ENCODE measurements at regions not wholly inside any gene's neighbourhood (a gene's known extent, or its start where the extent isn't known, plus 50 kb on each side); places are given as distances from the start of the nearest gene placed in this dataset.
"Not testable (repeated sequence)": the region's sequence is repeated elsewhere in the genome, so short reads cannot be mapped to it uniquely, and the experiment has no call there.

GRCh38 chr1:215287362-215287761, 204.8 kb downstream of the KCNK2 start:
- DNase-seq (ENCODE audit: low read depth) = peak; percentile 45
- no peak overlapping the region for H3K4me3 ChIP-seq (ENCODE audit: low read length)
- TF ChIP-seq, protein P1, sequence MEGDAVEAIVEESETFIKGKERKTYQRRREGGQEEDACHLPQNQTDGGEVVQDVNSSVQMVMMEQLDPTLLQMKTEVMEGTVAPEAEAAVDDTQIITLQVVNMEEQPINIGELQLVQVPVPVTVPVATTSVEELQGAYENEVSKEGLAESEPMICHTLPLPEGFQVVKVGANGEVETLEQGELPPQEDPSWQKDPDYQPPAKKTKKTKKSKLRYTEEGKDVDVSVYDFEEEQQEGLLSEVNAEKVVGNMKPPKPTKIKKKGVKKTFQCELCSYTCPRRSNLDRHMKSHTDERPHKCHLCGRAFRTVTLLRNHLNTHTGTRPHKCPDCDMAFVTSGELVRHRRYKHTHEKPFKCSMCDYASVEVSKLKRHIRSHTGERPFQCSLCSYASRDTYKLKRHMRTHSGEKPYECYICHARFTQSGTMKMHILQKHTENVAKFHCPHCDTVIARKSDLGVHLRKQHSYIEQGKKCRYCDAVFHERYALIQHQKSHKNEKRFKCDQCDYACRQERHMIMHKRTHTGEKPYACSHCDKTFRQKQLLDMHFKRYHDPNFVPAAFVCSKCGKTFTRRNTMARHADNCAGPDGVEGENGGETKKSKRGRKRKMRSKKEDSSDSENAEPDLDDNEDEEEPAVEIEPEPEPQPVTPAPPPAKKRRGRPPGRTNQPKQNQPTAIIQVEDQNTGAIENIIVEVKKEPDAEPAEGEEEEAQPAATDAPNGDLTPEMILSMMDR (conservative IDR thresholded peaks at IDR 0.05; ENCODE audit: low read length) = no peak

DNA sequence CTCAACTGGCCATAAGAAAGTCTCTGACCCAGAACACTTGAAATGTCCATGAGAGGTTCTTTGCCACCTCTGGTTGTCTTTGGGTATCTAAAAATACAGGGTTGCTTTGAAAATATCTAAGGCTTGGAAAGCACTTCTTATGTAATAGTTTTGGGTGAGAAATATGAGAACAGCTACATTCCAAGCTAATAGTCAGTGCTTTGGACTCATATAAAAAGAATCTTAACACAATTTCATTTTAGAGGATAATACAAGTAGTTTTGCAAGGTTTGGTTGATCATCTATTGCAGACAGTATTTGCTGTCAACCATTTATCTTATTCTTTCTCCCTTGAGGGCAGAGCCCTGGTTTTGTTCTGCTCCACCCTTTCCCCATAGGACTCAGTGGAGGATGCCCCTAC, 207.5 kb downstream of the KCNK2 start:
- DNase-seq (ENCODE audit: low read depth) = peak; percentile 76
- H3K4me3 ChIP-seq (ENCODE audit: low read length) = no peak overlapping the region
- TF ChIP-seq, protein P1 (conservative IDR thresholded peaks at IDR 0.05; ENCODE audit: low read length) = no peak

DNA sequence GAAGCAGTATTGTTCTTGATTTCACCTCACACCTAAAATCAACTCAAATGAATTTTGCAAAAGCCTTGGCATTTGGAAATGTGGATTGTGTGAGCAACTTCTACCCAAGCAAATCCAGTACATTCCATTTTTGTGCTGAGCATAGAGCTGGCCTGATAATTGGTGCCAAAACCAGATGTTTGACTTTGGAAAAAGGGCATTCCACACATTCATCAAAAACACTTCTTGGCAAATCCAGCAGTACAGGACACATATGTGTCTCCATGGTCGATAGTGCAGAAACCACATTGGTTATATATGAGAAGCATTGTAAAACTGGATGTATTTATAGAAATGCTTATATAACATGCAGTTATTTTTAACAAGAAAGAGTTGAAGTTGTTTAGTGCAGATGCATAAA, 210.4 kb downstream of the KCNK2 start:
- DNase-seq (ENCODE audit: low read depth) = peak; percentile 86
- H3K4me3 ChIP-seq (ENCODE audit: low read length) = no peak overlapping the region
- TF ChIP-seq, protein P1 (conservative IDR thresholded peaks at IDR 0.05; ENCODE audit: low read length) = no peak

DNA sequence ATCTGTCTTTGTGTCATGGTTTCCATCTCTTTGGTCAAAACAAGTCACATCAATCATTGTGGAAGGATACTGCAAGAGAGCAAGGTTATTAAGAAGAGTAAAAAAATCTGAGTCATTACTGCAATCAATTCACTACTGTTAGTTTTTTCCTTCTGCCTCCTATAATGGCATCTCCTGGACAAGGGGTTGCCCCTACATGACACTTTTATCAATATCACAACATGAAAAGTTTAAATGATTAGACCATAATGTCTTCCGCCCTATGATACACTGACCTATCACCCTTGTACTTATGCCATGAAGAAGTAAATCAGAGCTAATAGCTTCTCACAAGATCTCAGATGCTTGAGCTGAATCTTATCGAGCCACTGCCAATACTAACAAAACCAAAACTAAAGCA, 223.9 kb downstream of the KCNK2 start:
- no peak overlapping the region for H3K4me3 ChIP-seq (ENCODE audit: low read length)
- no peak for DNase-seq (ENCODE audit: low read depth)
- TF ChIP-seq, protein P1 (conservative IDR thresholded peaks at IDR 0.05; ENCODE audit: low read length) = no peak

GRCh38 chr1:215321802-215322201, 239.3 kb downstream of the KCNK2 start:
- no peak overlapping the region for H3K4me3 ChIP-seq (ENCODE audit: low read length)
- no peak for DNase-seq (ENCODE audit: low read depth)
- TF ChIP-seq, protein P1 (conservative IDR thresholded peaks at IDR 0.05; ENCODE audit: low read length) = no peak

DNA sequence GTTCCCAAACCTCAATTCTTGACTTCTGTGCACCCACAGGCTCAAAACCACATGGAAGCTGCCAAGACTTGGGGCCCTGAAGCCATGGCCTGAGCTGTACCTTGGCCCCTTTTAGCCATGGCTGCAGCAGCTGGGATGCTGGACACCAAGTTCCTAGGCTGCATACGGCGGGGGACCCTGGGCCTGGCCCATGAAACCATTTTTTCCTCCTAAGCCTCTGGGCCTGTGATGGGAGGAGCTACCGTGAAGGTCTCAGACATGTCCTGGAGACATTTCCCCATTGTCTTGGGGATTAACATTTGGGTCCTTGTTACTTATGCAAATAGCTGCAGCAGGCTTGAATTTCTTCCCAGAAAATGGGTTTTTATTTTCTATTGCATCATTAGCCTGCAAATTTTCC, 241.5 kb downstream of the KCNK2 start:
- DNase-seq (ENCODE audit: low read depth); H3K4me3 ChIP-seq (ENCODE audit: low read length): not testable (repeated sequence)

GRCh38 chr1:215330426-215330825, 236.7 kb upstream of the KCTD3 start:
- TF ChIP-seq, protein P1 (conservative IDR thresholded peaks at IDR 0.05; ENCODE audit: low read length) = no peak
- no peak for DNase-seq (ENCODE audit: low read depth)
- no peak overlapping the region for H3K4me3 ChIP-seq (ENCODE audit: low read length)

GRCh38 chr1:215344539-215344938, 222.6 kb upstream of the KCTD3 start:
- TF ChIP-seq, protein P1 (conservative IDR thresholded peaks at IDR 0.05; ENCODE audit: low read length) = no peak
- DNase-seq (ENCODE audit: low read depth) = no peak
- H3K4me3 ChIP-seq (ENCODE audit: low read length) = no peak overlapping the region
